ENCODE measurements at regions not wholly inside any gene's neighbourhood (a gene's known extent, or its start where the extent isn't known, plus 50 kb on each side); places are given as distances from the start of the nearest gene placed in this dataset.

DNA sequence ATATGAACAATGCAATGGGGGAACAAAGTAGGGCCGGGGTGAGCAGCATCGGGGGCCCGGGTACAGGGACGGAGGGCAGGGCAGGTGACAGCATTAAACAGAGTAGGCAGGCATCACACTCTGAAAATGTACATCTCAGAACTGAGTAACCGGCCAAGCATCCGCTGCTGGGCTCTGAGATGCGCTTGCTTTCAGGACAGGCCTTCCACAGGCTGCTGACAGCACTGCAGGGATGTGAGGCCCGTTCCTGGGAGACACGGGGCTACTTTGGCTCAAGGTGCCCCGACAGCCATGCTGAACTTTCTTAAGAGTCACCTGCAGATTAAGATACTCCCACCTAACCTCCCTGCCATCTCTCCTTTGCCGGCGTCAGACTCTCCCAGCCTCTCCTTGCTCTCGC lies 64.3 kb upstream of the FGFR2 start:
- DNase-seq (ENCODE audit: low read depth in 3 of 3): no peak

DNA sequence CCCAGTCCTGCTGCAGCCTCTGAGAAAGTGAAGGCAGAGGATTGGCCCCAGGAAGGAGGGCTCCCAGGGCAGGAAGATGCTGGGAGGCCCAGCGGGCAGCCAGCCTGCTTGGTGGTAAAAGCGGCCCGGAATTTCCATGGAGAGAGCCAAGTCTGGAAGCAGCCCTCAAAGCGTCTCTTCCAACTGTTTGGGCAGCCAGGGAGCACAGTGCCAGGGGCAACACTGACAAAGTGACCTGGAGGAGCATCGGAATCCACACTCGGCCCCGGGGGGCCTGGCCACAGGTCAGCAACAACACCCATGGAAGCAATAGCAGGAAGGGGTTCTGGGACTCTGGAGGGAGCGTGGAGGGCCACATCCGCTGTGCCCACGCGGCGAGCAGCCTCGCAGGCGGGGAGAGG lies 63.2 kb upstream of the FGFR2 start:
- DNase-seq (ENCODE audit: low read depth in 3 of 3): no peak

DNA sequence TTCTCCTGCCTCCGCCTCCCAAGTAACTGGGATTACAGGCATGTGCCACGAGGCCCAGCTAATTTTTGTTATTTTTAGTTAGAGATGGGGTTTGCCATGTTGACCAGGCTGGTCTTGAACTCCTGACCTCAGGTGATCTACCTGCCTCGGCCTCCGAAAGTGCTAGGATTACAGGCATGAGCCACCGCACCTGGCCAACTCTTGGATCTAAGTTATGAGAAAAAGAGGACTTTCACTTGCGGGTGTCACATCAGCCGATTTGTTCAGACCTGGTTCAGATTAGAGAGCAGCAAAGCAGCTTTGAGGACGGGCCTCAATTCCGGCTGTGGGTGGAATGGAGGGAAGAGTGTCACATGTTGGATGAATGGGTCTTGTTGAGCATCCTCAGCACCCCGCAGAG lies 61.0 kb upstream of the FGFR2 start:
- no peak for DNase-seq (ENCODE audit: low read depth in 3 of 3)

DNA sequence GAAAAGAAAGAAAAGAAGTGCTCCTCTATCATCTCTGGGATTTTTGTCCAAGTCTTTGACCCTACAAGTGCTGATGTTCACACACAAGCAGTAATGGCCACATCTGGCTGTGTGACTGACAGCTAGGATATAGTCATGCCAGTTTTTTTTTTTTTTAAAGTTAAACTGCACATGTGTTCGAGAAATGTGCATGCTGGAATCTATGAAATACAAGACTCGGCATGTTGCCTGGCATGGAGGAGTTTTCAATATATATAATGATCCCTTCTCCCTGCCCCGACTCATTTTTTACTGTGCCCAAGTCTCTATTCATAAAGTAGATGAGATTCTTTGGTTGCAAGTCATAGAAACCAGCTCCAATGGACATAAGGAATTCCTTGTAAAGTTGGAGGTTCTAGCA lies 60.4 kb upstream of the FGFR2 start:
- DNase-seq (ENCODE audit: low read depth in 3 of 3): no peak

DNA sequence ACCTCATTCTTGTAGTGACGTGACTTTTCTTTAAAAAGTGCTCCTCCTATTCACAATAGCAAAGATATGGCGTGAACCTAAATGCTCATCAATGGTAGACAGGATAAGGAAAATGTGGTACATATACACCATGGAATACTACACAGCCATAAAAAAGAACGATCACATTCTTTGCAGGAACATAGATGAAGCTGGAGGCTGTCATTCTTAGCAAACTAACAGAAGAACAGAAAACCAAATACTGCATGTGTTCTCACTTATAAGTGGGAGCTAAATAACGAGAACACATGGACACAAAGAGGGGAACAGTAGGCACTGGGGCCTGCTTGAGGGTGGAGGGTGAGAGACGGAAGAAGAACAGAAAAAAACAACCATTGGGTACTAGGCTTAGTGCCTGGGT lies 59.9 kb upstream of the FGFR2 start:
- no peak for DNase-seq (ENCODE audit: low read depth in 3 of 3)

DNA sequence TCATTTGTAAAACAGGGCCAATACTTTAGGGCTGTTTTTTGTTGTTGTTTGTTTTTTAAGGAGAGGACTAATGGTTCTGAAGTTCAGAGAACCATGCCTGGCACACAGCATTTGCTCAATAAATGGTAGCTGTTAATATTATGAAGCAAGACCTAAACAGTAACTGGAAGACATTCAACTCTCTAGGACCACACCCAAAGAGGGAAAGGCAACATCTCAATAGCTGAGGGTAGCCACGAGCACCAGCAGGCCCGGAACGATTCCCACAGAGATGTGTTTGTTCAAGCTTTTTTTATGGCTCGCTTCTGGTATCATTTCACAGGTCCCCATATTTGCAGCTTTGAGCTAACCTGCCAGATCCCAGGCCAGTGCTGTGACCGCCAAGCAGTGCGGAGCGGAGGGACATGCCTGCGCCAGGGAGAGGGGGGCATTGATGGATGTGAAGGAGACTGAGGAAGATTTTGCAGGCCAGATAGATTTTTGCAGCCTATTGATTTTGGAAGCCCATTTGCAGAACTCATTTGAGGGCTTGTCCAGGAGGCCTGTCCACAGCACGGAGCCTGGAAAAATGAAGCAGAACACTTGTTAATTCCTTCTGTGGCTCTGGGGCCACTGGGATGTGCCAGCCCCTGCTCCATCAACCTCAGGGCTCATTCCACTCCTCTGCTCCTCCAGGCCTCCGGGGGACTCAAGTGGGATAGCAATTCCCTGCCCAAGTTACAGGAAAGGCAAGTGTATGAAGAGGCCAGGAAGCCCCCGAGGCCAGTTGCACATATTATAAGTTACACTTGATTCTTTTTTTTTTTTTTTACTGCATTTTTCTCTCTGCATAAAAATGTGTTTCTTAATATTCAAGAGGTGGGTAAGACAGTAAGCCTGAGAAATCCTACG lies 57.3 kb upstream of the FGFR2 start:
- DNase-seq (ENCODE audit: low read depth in 3 of 3): no peak

DNA sequence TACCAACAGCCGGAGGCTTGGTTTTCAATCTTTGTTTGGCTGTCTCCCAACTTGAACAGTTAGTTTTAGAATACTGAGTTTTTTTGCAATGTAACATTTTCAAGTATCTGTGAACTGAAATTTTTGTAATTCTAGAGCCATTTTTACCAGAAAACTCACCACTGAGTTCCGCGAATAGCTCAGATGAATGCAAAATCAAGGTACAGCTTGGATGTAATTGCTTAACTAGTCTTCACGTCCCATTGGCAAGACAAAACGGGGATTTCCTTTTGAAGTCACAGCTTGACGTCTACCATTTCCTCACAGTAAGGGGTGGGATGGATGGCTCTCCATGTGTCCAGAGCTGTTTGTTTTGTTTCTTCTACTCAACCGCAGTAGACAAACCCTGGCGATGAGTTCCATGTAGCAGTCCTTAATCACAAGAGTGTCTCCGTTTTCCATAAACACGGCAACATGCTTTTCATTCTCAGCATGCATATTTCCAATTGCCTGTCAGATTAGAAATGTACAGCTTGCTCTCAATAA lies 55.8 kb upstream of the FGFR2 start:
- no peak for DNase-seq (ENCODE audit: low read depth in 3 of 3)

DNA sequence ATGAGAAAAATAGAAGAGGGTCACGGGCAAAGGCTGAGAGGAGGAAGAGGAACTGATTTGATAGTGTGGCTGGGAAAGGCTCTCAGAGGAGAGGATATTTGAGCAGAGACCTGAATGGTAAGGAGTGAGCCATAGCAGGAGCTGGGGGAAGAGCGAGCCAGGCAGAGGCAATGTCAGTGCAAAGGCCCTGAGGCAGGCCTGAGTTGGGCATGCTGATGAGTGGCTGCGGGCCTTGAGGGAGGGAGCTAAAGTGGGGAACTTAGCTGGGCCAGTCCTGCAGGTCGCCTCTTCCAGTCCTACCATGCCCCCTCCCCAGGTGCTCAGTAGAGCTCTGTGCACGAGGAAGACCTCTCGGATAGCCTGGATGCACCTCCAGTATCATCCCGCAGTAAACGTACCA lies 55.4 kb upstream of the FGFR2 start:
- DNase-seq (ENCODE audit: low read depth in 3 of 3): no peak

DNA sequence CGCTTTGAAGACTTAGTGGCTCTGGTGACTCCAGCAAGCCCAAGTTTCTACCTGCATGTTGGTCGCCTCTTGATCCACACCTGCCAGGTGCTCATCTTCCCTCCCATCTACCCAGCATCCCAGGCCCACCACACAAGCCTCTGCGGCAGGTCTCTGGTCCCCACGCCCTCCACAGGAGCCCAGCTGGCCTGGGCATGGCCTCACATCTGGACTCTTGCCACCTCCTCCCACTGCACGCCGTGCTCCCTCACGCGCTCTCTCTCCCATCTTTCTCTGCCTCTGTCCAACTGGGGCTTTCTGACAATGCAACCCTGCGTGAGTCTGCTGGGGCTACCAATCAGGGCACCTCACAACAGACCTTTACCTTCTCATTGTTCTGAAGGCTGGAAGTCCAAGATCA lies 50.2 kb upstream of the FGFR2 start:
- no peak for DNase-seq (ENCODE audit: low read depth in 3 of 3)

DNA sequence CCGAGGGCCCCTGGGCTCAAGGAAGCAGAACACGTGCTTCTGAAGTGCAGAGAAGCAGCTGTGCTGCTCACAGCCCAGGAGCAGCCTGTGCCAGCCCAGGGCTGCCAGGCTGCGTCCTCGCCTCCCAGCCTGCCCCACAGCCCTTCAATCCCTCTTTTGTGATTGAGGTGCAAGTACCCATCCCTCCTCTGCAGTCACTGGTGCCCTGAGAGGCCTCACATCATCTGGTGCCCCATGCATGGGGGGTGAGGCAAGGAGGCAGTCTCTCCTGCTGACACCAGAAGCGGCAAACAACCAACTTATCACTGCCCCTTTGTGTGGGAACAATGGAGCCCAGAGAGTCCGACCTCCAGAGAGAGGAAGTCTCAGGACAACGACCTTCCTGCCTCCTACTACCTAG lies 49.8 kb upstream of the FGFR2 start:
- no peak for DNase-seq (ENCODE audit: low read depth in 3 of 3)

Data from stimulated activated CD4-positive, alpha-beta T cell treated with anti-CD3 and anti-CD28 coated beads, TNF-alpha, amount 100 ng/mL, for 24 hours (primary cell).